Neural crest cell (in vitro differentiated cells): ENCODE measurements at regions not wholly inside any gene's neighbourhood (a gene's known extent, or its start where the extent isn't known, plus 50 kb on each side); places are given as distances from the start of the nearest gene placed in this dataset.

ENCODE experiments used
- DNase-seq: peaks from one replicate; pipeline ENCODE4 v3.0.0; 2021; ENCODE audit warnings: low read depth, mixed read lengths, low spot score
- H3K27ac Mint-ChIP-seq: one replicate; pipeline ENCODE4 v1.8.0; 2021; ENCODE audit warnings: mild to moderate bottlenecking, mixed read lengths; ENCODE audit not compliant: unreplicated experiment
- H3K27me3 Mint-ChIP-seq: 2 replicates; pipeline ENCODE4 v1.8.0; 2021; ENCODE audit warnings: low read depth, mild to moderate bottlenecking, mixed read lengths
- H3K36me3 Mint-ChIP-seq: 2 replicates; pipeline ENCODE4 v1.8.0; 2021; ENCODE audit warnings: low read depth, mild to moderate bottlenecking, mixed read lengths
- H3K4me1 Mint-ChIP-seq: 2 replicates; pipeline ENCODE4 v1.8.0; 2021; ENCODE audit warnings: mixed read lengths
- H3K4me3 Mint-ChIP-seq: one replicate; pipeline ENCODE4 v1.8.0; 2021; ENCODE audit warnings: mild to moderate bottlenecking, mixed read lengths
- H3K9me3 Mint-ChIP-seq: 2 replicates; pipeline ENCODE4 v1.8.0; 2021; ENCODE audit warnings: mixed read lengths
- CTCF ChIP-seq: fragments of 200-600 bp; sonication (generic); conservative IDR thresholded peaks from 2 replicates; pipeline ENCODE4 v1.5.0; 2021; ENCODE audit warnings: antibody characterized with exemption, mild to moderate bottlenecking

DNA sequence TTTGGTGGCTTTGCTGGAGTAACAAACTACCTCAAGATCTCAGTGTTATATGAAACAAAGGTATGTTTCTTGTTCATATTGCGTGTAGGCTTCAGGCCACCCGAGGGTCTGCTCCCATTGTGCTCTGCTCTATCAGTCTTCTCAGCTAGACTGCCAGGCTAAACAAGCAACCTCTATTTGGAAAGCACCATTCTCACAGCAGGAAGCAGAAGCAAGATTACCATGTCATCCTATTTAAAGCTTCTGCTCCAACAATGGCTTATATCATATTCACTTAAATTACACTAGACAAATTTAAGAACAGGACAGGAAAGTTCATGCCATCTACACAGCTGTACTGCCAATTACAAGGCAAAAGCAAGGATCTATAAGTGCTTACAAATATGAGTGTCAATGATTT, 385.8 kb downstream of the PPARGC1A start:
- H3K27me3 Mint-ChIP-seq: no peaks in the 10 kb centered on the region
- DNase-seq: no peak
- H3K9me3 Mint-ChIP-seq: peaks cover 3% of the 10 kb centered on the region
- no peak overlapping the region for H3K27ac Mint-ChIP-seq
- no peaks in the 10 kb centered on the region for H3K36me3 Mint-ChIP-seq
- H3K4me1 Mint-ChIP-seq: peaks cover 7% of the 10 kb centered on the region
- no peak for TF ChIP-seq CTCF
- H3K4me3 Mint-ChIP-seq: no peak overlapping the region

- DNase-seq: no peak
- no peak for TF ChIP-seq CTCF
- Mint-ChIP-seq H3K27me3 (no peaks in the 10 kb centered on the region), H3K9me3 (peaks cover 7% of the 10 kb centered on the region), H3K4me3 (no peak overlapping the region), H3K4me1 (peaks cover 7% of the 10 kb centered on the region), H3K36me3 (no peaks in the 10 kb centered on the region), H3K27ac (no peak overlapping the region)
These were observed 388.9 kb downstream of the PPARGC1A start for GRCh38 chr4:23500894-23501449.

GRCh38 chr4:23485801-23486200, 404.0 kb downstream of the PPARGC1A start:
- Mint-ChIP-seq H3K4me1 (peaks cover 12% of the 10 kb centered on the region), H3K27me3 (no peaks in the 10 kb centered on the region), H3K4me3 (no peak overlapping the region), H3K36me3 (no peaks in the 10 kb centered on the region), H3K27ac (no peak overlapping the region), H3K9me3 (peaks cover 3% of the 10 kb centered on the region)
- DNase-seq: no peak
- TF ChIP-seq CTCF: no peak

- Mint-ChIP-seq H3K4me3 (no peak overlapping the region), H3K4me1 (peaks cover 12% of the 10 kb centered on the region), H3K36me3 (no peaks in the 10 kb centered on the region), H3K27ac (no peak overlapping the region), H3K27me3 (no peaks in the 10 kb centered on the region), H3K9me3 (peaks cover 3% of the 10 kb centered on the region)
- DNase-seq: no peak
- no peak for TF ChIP-seq CTCF
These were observed 405.2 kb downstream of the PPARGC1A start for GRCh38 chr4:23484689-23485088.

GRCh38 chr4:23483320-23483960, 406.4 kb downstream of the PPARGC1A start:
- no peak for DNase-seq
- Mint-ChIP-seq H3K36me3 (no peaks in the 10 kb centered on the region), H3K27ac (no peak overlapping the region), H3K27me3 (no peaks in the 10 kb centered on the region), H3K9me3 (no peaks in the 10 kb centered on the region), H3K4me3 (no peak overlapping the region), H3K4me1 (peaks cover 12% of the 10 kb centered on the region)
- no peak for TF ChIP-seq CTCF
